ENCODE measurements at regions not wholly inside any gene's neighbourhood (a gene's known extent, or its start where the extent isn't known, plus 50 kb on each side); places are given as distances from the start of the nearest gene placed in this dataset.

DNA sequence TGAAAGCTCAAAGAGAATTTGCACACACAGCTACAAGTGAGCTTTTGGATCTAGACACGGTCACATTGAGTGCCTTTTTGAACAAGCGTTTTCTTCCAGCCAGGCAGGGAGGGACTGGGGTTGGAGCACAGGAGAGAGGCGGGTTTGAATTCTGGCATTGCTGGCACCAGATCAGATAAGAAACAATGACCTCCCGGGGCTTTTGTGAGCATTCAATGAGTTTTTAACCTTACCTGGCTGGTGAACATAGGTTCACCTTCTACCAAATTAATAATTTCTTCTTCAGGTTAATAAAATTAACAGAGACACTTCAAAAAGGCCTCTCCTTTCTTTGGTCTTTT lies 312.9 kb upstream of the MSX2 start:
- Histone ChIP-seq H3K4me1 (ENCODE audit: insufficient read depth) (no peaks in the 10 kb centered on the region), H2AFZ (no peak overlapping the region), H3K79me2 (no peaks in the 10 kb centered on the region), H3K9me3 (ENCODE audit: low read depth) (no peaks in the 10 kb centered on the region), H3K4me2 (no peak overlapping the region), H3K36me3 (replicated peaks; ENCODE audit: insufficient read depth, low read depth) (no peaks in the 10 kb centered on the region), H3K27ac (no peak overlapping the region), H4K20me1 (ENCODE audit: insufficient read depth, poor library complexity, severe bottlenecking) (no peaks in the 10 kb centered on the region), H3K9me2 (replicated peaks; ENCODE audit: insufficient read depth) (no peaks in the 10 kb centered on the region), H3K27me3 (no peaks in the 10 kb centered on the region), H3K4me3 (no peak overlapping the region)
- no peak for DNase-seq (ENCODE audit: low spot score)
- 48% methylated on average over 4 of the region's 4 CpGs for WGBS (ENCODE audit: low lambda C conversion rate, missing lambda C conversion rate)
- TF ChIP-seq EZH2 (IDR thresholded peaks at IDR 0.05; ENCODE audit: borderline replicate concordance) = no peak
- TF ChIP-seq, protein P1, sequence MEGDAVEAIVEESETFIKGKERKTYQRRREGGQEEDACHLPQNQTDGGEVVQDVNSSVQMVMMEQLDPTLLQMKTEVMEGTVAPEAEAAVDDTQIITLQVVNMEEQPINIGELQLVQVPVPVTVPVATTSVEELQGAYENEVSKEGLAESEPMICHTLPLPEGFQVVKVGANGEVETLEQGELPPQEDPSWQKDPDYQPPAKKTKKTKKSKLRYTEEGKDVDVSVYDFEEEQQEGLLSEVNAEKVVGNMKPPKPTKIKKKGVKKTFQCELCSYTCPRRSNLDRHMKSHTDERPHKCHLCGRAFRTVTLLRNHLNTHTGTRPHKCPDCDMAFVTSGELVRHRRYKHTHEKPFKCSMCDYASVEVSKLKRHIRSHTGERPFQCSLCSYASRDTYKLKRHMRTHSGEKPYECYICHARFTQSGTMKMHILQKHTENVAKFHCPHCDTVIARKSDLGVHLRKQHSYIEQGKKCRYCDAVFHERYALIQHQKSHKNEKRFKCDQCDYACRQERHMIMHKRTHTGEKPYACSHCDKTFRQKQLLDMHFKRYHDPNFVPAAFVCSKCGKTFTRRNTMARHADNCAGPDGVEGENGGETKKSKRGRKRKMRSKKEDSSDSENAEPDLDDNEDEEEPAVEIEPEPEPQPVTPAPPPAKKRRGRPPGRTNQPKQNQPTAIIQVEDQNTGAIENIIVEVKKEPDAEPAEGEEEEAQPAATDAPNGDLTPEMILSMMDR (IDR thresholded peaks at IDR 0.05; ENCODE audit: poor library complexity) = no peak
- no peak for TF ChIP-seq EZH2phosphoT487 (IDR thresholded peaks at IDR 0.05; ENCODE audit: low read depth, severe bottlenecking, unreplicated experiment)

DNA sequence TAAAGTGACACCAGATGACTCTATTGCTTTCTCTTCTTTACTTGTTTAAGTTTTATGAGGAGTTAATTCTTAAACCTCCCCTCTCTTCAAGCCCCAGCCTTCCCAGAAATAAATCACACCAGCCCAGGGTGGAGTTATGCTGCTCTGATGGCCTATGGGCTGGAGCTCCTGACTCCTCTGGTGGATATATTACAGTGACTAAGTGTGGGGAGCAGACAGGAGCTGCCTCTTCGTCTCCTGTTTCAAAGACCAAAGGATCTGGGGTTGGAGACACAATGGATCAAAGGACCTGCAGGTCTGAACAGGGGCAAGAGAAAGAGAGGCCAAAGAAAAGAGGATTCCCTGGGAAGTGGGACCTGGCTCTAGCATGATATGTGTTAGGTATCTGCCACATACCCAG lies 312.0 kb upstream of the MSX2 start:
- H3K9me2 ChIP-seq (replicated peaks; ENCODE audit: insufficient read depth) = no peaks in the 10 kb centered on the region
- H3K36me3 ChIP-seq (replicated peaks; ENCODE audit: insufficient read depth, low read depth) = no peaks in the 10 kb centered on the region
- H3K4me1 ChIP-seq (ENCODE audit: insufficient read depth) = no peaks in the 10 kb centered on the region
- H3K9me3 ChIP-seq (ENCODE audit: low read depth) = no peaks in the 10 kb centered on the region
- TF ChIP-seq EZH2phosphoT487 (IDR thresholded peaks at IDR 0.05; ENCODE audit: low read depth, severe bottlenecking, unreplicated experiment) (no peak), EZH2 (IDR thresholded peaks at IDR 0.05; ENCODE audit: borderline replicate concordance) (no peak)
- TF ChIP-seq, protein P1 (IDR thresholded peaks at IDR 0.05; ENCODE audit: poor library complexity) = no peak
- H3K79me2 ChIP-seq = no peaks in the 10 kb centered on the region
- H2AFZ ChIP-seq = no peak overlapping the region
- H3K4me2 ChIP-seq = no peak overlapping the region
- no peaks in the 10 kb centered on the region for H4K20me1 ChIP-seq (ENCODE audit: insufficient read depth, poor library complexity, severe bottlenecking)
- no peak overlapping the region for H3K4me3 ChIP-seq
- WGBS (ENCODE audit: low lambda C conversion rate, missing lambda C conversion rate) = 60% methylated on average over 1 of the region's 1 CpG
- no peak for DNase-seq (ENCODE audit: low spot score)
- no peaks in the 10 kb centered on the region for H3K27me3 ChIP-seq
- H3K27ac ChIP-seq = no peak overlapping the region

DNA sequence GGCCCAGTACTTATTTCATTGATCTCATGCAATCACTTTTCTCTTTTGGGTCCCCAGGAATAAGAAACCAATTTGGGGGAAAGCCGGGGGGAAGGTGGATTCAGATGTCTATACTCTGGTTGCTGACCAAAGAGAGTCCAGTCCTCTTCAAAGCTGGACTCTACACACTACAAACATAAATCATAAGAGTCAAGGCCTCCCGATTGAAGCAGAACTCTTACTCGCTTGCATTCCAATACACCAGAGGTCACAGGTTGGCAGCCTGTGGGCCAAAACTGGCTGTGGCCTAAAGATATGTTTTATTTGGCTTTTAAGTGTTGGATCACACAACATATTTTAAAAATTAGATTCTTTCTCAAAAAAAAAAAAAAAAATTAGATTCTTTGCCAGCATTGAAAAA lies 311.4 kb upstream of the MSX2 start:
- Histone ChIP-seq H3K9me3 (ENCODE audit: low read depth) (no peaks in the 10 kb centered on the region), H4K20me1 (ENCODE audit: insufficient read depth, poor library complexity, severe bottlenecking) (no peaks in the 10 kb centered on the region), H3K36me3 (replicated peaks; ENCODE audit: insufficient read depth, low read depth) (no peaks in the 10 kb centered on the region), H3K4me2 (no peak overlapping the region), H2AFZ (no peak overlapping the region), H3K27me3 (no peaks in the 10 kb centered on the region), H3K79me2 (no peaks in the 10 kb centered on the region), H3K27ac (no peak overlapping the region), H3K4me3 (no peak overlapping the region), H3K9me2 (replicated peaks; ENCODE audit: insufficient read depth) (no peaks in the 10 kb centered on the region), H3K4me1 (ENCODE audit: insufficient read depth) (no peaks in the 10 kb centered on the region)
- TF ChIP-seq, protein P1 (IDR thresholded peaks at IDR 0.05; ENCODE audit: poor library complexity) = no peak
- TF ChIP-seq EZH2phosphoT487 (IDR thresholded peaks at IDR 0.05; ENCODE audit: low read depth, severe bottlenecking, unreplicated experiment) (no peak), EZH2 (IDR thresholded peaks at IDR 0.05; ENCODE audit: borderline replicate concordance) (no peak)
- DNase-seq (ENCODE audit: low spot score) = no peak
- 68% methylated on average over 3 of the region's 3 CpGs for WGBS (ENCODE audit: low lambda C conversion rate, missing lambda C conversion rate)
